ENCODE measurements at regions not wholly inside any gene's neighbourhood (a gene's known extent, or its start where the extent isn't known, plus 50 kb on each side); places are given as distances from the start of the nearest gene placed in this dataset.

DNA sequence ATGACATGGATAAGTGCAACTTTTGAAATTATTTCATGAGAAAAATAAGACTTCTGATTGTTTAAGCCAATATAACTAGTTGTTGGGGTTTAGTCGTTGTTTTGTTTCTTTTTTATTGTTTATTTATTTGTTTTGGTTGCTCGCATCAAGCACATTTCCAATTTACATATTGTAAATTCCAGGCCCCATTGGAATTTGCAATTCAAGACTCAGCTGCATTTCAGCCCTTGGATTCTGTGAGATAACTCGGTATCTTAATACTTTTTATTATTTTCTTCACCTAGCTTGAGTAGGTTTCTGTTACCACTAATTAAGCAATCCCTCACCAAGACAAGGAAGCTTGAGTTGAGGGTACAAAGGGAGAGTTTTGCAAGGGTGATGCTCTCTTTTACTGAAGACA lies 318.3 kb upstream of the GATB start:
- DNase-seq: no peak
- ChIA-PET CTCF (no interaction called here), POLR2A (ENCODE audit: unreplicated experiment) (no interaction called here)
- H3K9ac ChIP-seq (ENCODE audit: low read length): no peak overlapping the region
- no peak overlapping the region for H3K27ac ChIP-seq (ENCODE audit: low read length)
- H3K27me3 ChIP-seq (ENCODE audit: low read length): no peaks in the 10 kb centered on the region
- H3K4me3 ChIP-seq (ENCODE audit: low read length): no peak overlapping the region
- no peak for TF ChIP-seq EZH2 (IDR thresholded peaks at IDR 0.05; ENCODE audit: low read length, unreplicated experiment)
- TF ChIP-seq EZH2phosphoT487 (IDR thresholded peaks at IDR 0.05; ENCODE audit: borderline replicate concordance, low read length): no peak
- TF ChIP-seq, protein P1, sequence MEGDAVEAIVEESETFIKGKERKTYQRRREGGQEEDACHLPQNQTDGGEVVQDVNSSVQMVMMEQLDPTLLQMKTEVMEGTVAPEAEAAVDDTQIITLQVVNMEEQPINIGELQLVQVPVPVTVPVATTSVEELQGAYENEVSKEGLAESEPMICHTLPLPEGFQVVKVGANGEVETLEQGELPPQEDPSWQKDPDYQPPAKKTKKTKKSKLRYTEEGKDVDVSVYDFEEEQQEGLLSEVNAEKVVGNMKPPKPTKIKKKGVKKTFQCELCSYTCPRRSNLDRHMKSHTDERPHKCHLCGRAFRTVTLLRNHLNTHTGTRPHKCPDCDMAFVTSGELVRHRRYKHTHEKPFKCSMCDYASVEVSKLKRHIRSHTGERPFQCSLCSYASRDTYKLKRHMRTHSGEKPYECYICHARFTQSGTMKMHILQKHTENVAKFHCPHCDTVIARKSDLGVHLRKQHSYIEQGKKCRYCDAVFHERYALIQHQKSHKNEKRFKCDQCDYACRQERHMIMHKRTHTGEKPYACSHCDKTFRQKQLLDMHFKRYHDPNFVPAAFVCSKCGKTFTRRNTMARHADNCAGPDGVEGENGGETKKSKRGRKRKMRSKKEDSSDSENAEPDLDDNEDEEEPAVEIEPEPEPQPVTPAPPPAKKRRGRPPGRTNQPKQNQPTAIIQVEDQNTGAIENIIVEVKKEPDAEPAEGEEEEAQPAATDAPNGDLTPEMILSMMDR (conservative IDR thresholded peaks at IDR 0.05; ENCODE audit: low read depth, low read length): no peak
- H3F3A ChIP-seq (ENCODE audit: low read length, unreplicated experiment): no peaks in the 10 kb centered on the region
- no peaks in the 10 kb centered on the region for H4K20me1 ChIP-seq (ENCODE audit: low read length)
- H3K79me2 ChIP-seq (ENCODE audit: low read length): no peaks in the 10 kb centered on the region
- H3K9me2 ChIP-seq (replicated peaks; ENCODE audit: low read length): no peaks in the 10 kb centered on the region
- H3K4me1 ChIP-seq (ENCODE audit: insufficient read depth, low read length): no peaks in the 10 kb centered on the region
- no peaks in the 10 kb centered on the region for H3K36me3 ChIP-seq (ENCODE audit: low read depth, low read length)
- no peak overlapping the region for H2AFZ ChIP-seq (ENCODE audit: low read length)
- no TSS peak for BruUV-seq (replicated peaks)
- ATAC-seq: no peak
- no peak overlapping the region for H3K4me2 ChIP-seq (ENCODE audit: low read length)
- intact Hi-C loops (cut with micrococcal nuclease): no loop called here
- no peaks in the 10 kb centered on the region for H3K9me3 ChIP-seq (ENCODE audit: low read length)

DNA sequence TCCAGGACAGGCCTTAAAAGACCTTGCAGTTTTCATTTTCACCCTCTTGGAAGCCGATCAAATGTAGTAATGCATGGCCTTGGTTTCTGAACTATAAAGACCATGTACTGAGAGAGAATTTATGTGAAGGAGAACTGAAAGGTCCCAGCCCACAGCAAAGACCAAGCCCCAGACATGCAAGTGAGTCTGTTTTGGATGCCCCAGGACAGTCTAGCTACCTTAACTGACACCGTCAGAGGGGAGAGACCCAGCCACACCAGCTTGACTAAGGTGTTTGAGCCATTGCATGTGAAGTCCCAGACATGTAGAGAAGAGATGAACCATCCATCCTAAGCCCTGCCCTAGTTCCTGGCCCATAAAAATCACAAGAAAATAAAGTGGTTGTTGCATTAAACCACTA lies 316.8 kb upstream of the GATB start:
- no peaks in the 10 kb centered on the region for H3K4me1 ChIP-seq (ENCODE audit: insufficient read depth, low read length)
- no peak for ATAC-seq
- intact Hi-C loops (cut with micrococcal nuclease): no loop called here
- H3K9me3 ChIP-seq (ENCODE audit: low read length): no peaks in the 10 kb centered on the region
- no peak overlapping the region for H3K4me3 ChIP-seq (ENCODE audit: low read length)
- no peaks in the 10 kb centered on the region for H3K27me3 ChIP-seq (ENCODE audit: low read length)
- H3K9me2 ChIP-seq (replicated peaks; ENCODE audit: low read length): no peaks in the 10 kb centered on the region
- ChIA-PET POLR2A (ENCODE audit: unreplicated experiment) (no interaction called here), CTCF (no interaction called here)
- H3K27ac ChIP-seq (ENCODE audit: low read length): no peak overlapping the region
- no peaks in the 10 kb centered on the region for H3F3A ChIP-seq (ENCODE audit: low read length, unreplicated experiment)
- H2AFZ ChIP-seq (ENCODE audit: low read length): no peak overlapping the region
- TF ChIP-seq EZH2 (IDR thresholded peaks at IDR 0.05; ENCODE audit: low read length, unreplicated experiment): no peak
- H3K79me2 ChIP-seq (ENCODE audit: low read length): no peaks in the 10 kb centered on the region
- no peaks in the 10 kb centered on the region for H3K36me3 ChIP-seq (ENCODE audit: low read depth, low read length)
- DNase-seq: no peak
- no TSS peak for BruUV-seq (replicated peaks)
- no peak overlapping the region for H3K4me2 ChIP-seq (ENCODE audit: low read length)
- H3K9ac ChIP-seq (ENCODE audit: low read length): no peak overlapping the region
- no peaks in the 10 kb centered on the region for H4K20me1 ChIP-seq (ENCODE audit: low read length)

DNA sequence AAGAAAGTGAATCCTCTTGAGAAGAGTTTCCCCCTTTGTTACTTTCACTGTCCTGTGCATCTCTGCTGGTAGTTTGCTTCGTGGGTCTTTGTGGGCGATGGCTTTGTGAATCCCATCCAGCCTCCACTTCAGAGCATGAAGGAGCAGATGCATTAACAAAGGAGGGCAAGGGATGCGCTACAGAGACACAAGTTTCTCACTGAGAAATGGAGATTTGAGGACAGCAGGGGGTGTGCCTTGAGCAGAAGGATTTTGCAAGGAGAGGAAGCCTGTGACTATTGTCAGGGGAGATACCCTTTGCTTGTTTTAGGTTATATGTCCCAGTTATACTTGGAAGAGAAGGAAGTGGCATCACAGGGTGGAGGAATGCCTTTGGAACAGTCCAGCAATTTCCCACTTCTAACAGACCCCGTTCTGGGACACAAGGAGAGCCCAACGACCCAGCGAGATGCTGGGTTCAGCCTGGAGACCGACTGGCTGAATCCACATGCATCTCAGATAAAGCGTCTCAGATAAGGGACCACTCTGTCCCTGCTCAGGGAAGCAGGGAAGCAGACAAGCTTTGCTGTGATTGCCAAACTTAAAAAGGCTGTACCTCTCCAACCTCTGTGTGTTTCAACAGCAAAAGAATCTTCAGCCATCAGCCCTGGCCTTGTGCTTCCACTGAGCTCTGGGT lies 314.6 kb upstream of the GATB start:
- Histone ChIP-seq H3K36me3 (ENCODE audit: low read depth, low read length) (no peaks in the 10 kb centered on the region), H3K4me1 (ENCODE audit: insufficient read depth, low read length) (no peaks in the 10 kb centered on the region), H2AFZ (ENCODE audit: low read length) (no peak overlapping the region), H3K9me2 (replicated peaks; ENCODE audit: low read length) (no peaks in the 10 kb centered on the region), H4K20me1 (ENCODE audit: low read length) (no peaks in the 10 kb centered on the region), H3K27ac (ENCODE audit: low read length) (no peak overlapping the region), H3K9me3 (ENCODE audit: low read length) (no peaks in the 10 kb centered on the region), H3K4me2 (ENCODE audit: low read length) (no peak overlapping the region), H3K9ac (ENCODE audit: low read length) (no peak overlapping the region), H3K27me3 (ENCODE audit: low read length) (no peaks in the 10 kb centered on the region), H3K79me2 (ENCODE audit: low read length) (no peaks in the 10 kb centered on the region), H3K4me3 (ENCODE audit: low read length) (no peak overlapping the region), H3F3A (ENCODE audit: low read length, unreplicated experiment) (no peaks in the 10 kb centered on the region)
- ChIA-PET CTCF (no interaction called here), POLR2A (ENCODE audit: unreplicated experiment) (no interaction called here)
- BruUV-seq (replicated peaks): no TSS peak
- TF ChIP-seq EZH2phosphoT487 (IDR thresholded peaks at IDR 0.05; ENCODE audit: borderline replicate concordance, low read length): no peak
- TF ChIP-seq EZH2 (IDR thresholded peaks at IDR 0.05; ENCODE audit: low read length, unreplicated experiment): no peak
- TF ChIP-seq, protein P1 (conservative IDR thresholded peaks at IDR 0.05; ENCODE audit: low read depth, low read length): no peak
- DNase-seq: no peak
- ATAC-seq: no peak
- intact Hi-C loops (cut with micrococcal nuclease): no loop called here

Data from PC-3 (cell line).